HG03432 (cell line): ENCODE measurements at regions not wholly inside any gene's neighbourhood (a gene's known extent, or its start where the extent isn't known, plus 50 kb on each side); places are given as distances from the start of the nearest gene placed in this dataset.
"Not testable (repeated sequence)": the region's sequence is repeated elsewhere in the genome, so short reads cannot be mapped to it uniquely, and the experiment has no call there.

Experiments used
- ATAC-seq: cut with Tn5 transposase; IDR thresholded peaks from one replicate; pipeline ENCODE4 v1.9.1; 2021; ENCODE audit warnings: mild to moderate bottlenecking, moderate library complexity; ENCODE audit not compliant: unreplicated experiment

DNA sequence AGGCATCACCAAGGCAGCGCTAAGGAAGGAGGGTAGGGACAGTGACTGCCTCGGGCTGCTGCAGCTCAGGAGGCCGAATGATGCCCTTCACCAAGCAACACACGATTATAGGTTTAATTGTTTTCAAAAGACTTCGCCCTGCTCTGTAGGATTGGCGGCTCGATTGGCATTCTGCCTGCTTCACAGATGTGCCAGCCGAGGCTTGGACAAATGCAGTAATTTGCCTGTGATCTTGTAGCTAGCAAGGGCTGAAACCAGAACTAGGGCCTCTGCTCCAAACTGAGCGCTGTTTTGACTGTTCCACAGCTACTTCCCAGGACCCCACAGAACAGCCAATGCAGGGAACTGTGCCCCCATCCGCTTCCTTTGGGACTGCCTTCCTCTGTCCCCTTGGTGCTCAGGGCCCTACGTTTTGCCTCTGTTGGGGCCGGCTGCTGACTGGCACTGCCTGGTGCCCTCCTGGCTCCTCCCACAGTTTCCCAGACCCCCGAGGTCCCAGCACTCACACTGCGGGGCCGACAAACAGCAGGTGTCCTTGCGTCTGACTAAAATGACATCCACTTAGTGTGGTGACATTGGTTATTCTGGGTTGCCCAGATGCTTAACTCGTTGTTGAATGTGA lies 62.6 kb upstream of the EN2 start:
- no peak for ATAC-seq

GRCh38 chr7:155396661-155397060 lies 61.3 kb upstream of the EN2 start:
- ATAC-seq = no peak

- ATAC-seq = not testable (repeated sequence)
Observed at GRCh38 chr7:155397758-155398714, 59.9 kb upstream of the EN2 start.

GRCh38 chr7:155398944-155399343 lies 59.0 kb upstream of the EN2 start:
- no peak for ATAC-seq

DNA sequence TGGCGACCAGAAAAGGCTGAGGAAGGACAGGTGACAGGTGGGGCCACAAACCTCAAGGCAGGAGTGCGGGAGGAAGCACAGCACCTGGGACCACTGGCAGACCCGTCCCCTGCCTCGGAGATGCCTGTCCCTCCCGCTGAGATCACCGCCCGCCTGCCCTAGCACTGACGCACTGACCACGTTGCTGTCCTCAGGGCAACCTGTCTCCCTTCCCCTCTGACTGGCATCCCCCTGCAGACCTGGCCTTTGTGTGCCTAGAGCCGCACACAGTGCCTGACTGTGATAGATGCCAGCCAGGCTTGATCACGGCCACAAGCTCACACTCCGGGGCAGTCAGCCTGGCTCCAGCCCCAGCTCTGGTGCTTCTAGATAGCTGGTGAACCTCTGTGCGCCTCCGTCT lies 58.4 kb upstream of the EN2 start:
- ATAC-seq = no peak

- ATAC-seq = no peak
Observed at GRCh38 chr7:155401231-155401630, 56.7 kb upstream of the EN2 start.

- no peak for ATAC-seq
Observed at GRCh38 chr7:155401884-155402283, 56.0 kb upstream of the EN2 start.

DNA sequence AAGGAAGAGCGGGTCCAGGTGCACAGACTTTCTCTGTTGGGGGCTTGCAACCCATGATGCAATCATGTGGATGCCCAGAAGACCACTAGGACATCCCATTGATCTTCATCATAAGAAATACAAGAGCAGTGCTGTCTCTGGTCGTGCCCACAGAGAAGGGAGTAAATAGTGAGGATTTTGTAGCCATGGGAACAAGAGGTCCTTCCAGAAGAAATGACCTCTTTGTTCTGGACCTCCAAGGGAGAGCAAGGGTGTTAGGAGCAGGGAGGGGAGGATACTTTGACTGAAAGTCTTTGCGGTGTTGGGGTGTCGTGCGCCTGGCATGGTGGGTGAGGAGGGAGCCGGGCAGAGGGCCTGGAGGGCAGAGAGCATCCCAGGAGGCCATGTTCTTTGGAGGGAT lies 55.0 kb upstream of the EN2 start:
- ATAC-seq = no peak

DNA sequence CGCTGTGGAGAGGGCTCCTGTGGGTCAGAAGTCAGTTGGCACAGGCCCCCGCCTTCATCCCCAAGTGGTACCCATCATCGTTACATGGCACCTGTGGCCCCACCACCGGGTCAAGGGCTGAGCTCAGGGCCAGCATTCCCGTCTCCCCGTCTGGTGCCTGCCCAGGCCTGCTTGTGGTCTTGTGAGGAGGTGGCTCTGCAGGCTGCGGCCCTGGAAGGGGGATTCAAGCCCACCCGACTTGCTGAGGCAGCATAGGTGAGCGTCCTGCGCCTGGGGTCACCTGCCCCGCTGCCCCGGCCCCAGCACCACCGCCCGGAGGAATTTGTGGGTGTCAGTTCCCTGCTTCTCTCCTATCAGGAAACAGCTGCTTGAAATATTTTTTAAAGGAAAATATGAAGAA lies 53.0 kb upstream of the EN2 start:
- no peak for ATAC-seq

- ATAC-seq = no peak
Observed at GRCh38 chr7:155405399-155406318, 52.3 kb upstream of the EN2 start.

GRCh38 chr7:155407799-155408198 lies 50.1 kb upstream of the EN2 start:
- ATAC-seq = no peak
